ENCODE measurements at regions not wholly inside any gene's neighbourhood (a gene's known extent, or its start where the extent isn't known, plus 50 kb on each side); places are given as distances from the start of the nearest gene placed in this dataset.

DNA sequence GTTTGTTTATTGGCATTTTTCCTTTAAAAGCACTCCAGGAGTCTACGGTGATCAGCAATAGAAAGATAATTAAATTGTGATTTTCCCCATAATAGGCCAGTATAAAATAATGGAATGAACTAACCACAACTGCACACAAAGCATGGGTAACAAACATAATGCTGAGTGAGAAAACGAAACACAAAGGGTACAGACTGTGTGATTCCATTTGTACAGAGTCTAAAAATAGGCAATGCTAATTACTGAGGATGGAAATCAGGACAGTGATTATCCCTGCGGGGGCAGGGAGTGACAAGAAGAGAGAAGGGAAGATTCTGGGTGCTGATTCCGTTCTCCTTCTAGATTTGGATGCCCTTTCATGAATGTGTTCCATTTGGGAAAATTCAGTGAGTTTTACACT lies 478.1 kb downstream of the PREX1 start:
- TF ChIP-seq, protein P1, sequence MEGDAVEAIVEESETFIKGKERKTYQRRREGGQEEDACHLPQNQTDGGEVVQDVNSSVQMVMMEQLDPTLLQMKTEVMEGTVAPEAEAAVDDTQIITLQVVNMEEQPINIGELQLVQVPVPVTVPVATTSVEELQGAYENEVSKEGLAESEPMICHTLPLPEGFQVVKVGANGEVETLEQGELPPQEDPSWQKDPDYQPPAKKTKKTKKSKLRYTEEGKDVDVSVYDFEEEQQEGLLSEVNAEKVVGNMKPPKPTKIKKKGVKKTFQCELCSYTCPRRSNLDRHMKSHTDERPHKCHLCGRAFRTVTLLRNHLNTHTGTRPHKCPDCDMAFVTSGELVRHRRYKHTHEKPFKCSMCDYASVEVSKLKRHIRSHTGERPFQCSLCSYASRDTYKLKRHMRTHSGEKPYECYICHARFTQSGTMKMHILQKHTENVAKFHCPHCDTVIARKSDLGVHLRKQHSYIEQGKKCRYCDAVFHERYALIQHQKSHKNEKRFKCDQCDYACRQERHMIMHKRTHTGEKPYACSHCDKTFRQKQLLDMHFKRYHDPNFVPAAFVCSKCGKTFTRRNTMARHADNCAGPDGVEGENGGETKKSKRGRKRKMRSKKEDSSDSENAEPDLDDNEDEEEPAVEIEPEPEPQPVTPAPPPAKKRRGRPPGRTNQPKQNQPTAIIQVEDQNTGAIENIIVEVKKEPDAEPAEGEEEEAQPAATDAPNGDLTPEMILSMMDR (conservative IDR thresholded peaks at IDR 0.05 in 1 of 2, IDR thresholded peaks at IDR 0.05 in 1 of 2; ENCODE audit: extremely low read depth in 1 of 2, insufficient read depth in 1 of 2, low read depth in 1 of 2, low read length in 2 of 2), result no peak
- no peak for TF ChIP-seq EZH2 (IDR thresholded peaks at IDR 0.05; ENCODE audit: borderline replicate concordance, low read length)

Measured in mammary epithelial cell (primary cell).